ENCODE measurements at regions not wholly inside any gene's neighbourhood (a gene's known extent, or its start where the extent isn't known, plus 50 kb on each side); places are given as distances from the start of the nearest gene placed in this dataset.

DNA sequence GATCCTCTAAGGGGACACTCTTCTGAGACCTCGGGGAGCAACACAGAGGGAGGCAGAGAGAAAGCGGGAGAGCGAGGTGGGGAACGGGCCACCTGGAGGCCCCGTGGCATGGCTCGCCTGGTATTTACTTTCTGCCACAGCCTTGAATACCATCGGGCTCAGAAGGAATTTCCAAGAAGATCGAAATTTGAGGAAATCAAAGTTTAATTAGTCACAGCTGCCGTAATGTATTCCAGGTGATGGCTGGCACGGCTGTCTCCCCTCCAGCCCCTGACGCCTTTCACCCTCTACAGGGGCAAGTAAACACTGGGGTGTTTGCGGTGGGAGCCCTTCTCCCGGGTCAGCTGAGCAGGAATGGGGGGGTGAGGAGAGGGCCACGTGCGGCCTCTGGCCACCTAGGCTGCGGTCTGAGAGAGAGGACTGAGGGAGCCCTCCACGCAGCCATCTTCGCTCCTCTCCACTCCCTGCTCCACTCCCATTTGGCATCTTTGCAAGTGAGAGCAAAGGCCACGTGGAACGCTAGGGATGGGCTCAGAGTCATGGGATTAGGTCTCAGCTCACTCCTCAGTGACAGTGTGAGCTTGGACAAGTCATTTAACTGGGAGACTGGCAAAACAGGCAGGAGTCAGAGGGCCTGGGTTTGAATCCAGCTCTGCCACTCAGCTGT lies 125.2 kb downstream of the SYF2 start:
- Histone ChIP-seq H3K27ac (no peak overlapping the region), H3K27me3 (no peaks in the 10 kb centered on the region), H3K4me1 (no peaks in the 10 kb centered on the region), H3K9me3 (peaks cover 0 to 3% (median 0%) of the 10 kb centered on the region in 4 donors), H3K36me3 (no peaks in the 10 kb centered on the region), H3K4me3 (no peak overlapping the region)
- 58% methylated on average over 13 of the region's 20 CpGs for WGBS (ENCODE audit: insufficient coverage, low coverage, low lambda C conversion rate, missing lambda C conversion rate)
- no peak for TF ChIP-seq POLR2A (IDR thresholded peaks at IDR 0.05)
- DNase-seq (no peak), ATAC-seq (no peak)
- intact Hi-C loops (cut with DNase I), result no loop called here

DNA sequence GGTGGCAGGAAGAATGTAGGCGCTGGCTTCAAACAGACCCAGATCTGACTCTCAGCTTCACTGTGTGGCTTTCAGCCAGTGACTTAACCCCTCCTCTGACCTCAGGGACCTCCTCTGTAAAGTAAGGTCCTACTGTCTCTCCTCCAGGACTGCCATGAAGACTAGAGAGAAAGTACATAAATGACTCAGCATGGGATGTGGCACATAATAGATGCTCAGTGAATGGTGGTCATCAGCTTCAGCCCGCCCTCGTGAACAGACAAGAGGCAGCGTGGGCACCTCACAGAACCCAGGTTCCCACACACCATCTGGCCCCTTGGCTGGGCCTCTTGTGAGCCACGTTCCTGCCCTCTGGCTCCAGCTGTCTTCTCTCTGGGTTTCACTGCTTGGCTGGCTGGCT lies 126.0 kb downstream of the SYF2 start:
- DNase-seq, result no peak
- ATAC-seq, result no peak
- Histone ChIP-seq H3K4me3 (no peak overlapping the region), H3K36me3 (no peaks in the 10 kb centered on the region), H3K27ac (no peak overlapping the region), H3K9me3 (peaks cover 0 to 3% (median 0%) of the 10 kb centered on the region in 4 donors), H3K27me3 (no peaks in the 10 kb centered on the region), H3K4me1 (no peaks in the 10 kb centered on the region)
- 100% methylated on average over 1 of the region's 5 CpGs for WGBS (ENCODE audit: insufficient coverage, low coverage, low lambda C conversion rate, missing lambda C conversion rate)
- TF ChIP-seq, protein P1, sequence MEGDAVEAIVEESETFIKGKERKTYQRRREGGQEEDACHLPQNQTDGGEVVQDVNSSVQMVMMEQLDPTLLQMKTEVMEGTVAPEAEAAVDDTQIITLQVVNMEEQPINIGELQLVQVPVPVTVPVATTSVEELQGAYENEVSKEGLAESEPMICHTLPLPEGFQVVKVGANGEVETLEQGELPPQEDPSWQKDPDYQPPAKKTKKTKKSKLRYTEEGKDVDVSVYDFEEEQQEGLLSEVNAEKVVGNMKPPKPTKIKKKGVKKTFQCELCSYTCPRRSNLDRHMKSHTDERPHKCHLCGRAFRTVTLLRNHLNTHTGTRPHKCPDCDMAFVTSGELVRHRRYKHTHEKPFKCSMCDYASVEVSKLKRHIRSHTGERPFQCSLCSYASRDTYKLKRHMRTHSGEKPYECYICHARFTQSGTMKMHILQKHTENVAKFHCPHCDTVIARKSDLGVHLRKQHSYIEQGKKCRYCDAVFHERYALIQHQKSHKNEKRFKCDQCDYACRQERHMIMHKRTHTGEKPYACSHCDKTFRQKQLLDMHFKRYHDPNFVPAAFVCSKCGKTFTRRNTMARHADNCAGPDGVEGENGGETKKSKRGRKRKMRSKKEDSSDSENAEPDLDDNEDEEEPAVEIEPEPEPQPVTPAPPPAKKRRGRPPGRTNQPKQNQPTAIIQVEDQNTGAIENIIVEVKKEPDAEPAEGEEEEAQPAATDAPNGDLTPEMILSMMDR (IDR thresholded peaks at IDR 0.05), result no peak
- no peak for TF ChIP-seq POLR2A (IDR thresholded peaks at IDR 0.05)
- intact Hi-C loops (cut with DNase I), result no loop called here

DNA sequence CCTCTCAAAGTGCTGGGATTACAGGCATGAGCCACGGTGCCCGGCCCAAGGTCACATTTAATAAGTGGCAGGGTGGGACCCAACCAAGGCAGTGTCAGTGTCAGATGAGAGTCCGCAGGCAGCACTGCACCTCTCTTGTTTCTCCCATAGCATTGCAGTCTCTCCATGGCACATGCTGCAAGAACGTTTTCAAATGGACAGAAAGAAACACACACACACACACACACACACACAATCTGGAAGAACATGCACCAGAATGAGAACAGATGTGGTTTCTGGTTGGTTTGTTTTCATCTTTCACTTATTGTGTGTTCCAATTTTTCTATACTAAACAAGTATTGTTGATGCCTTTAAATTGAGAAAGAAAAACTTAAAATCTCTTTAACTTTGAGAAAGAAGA lies 126.5 kb downstream of the SYF2 start:
- Histone ChIP-seq H3K9me3 (peaks cover 0 to 3% (median 0%) of the 10 kb centered on the region in 4 donors), H3K36me3 (no peaks in the 10 kb centered on the region), H3K4me3 (no peak overlapping the region), H3K4me1 (no peaks in the 10 kb centered on the region), H3K27me3 (no peaks in the 10 kb centered on the region), H3K27ac (no peak overlapping the region)
- DNase-seq, result no peak
- no peak for TF ChIP-seq POLR2A (IDR thresholded peaks at IDR 0.05)
- TF ChIP-seq, protein P1 (IDR thresholded peaks at IDR 0.05), result no peak
- 40% methylated on average over 3 of the region's 4 CpGs for WGBS (ENCODE audit: insufficient coverage, low coverage, low lambda C conversion rate, missing lambda C conversion rate)
- ATAC-seq, result no peak
- intact Hi-C loops (cut with DNase I), result no loop called here

DNA sequence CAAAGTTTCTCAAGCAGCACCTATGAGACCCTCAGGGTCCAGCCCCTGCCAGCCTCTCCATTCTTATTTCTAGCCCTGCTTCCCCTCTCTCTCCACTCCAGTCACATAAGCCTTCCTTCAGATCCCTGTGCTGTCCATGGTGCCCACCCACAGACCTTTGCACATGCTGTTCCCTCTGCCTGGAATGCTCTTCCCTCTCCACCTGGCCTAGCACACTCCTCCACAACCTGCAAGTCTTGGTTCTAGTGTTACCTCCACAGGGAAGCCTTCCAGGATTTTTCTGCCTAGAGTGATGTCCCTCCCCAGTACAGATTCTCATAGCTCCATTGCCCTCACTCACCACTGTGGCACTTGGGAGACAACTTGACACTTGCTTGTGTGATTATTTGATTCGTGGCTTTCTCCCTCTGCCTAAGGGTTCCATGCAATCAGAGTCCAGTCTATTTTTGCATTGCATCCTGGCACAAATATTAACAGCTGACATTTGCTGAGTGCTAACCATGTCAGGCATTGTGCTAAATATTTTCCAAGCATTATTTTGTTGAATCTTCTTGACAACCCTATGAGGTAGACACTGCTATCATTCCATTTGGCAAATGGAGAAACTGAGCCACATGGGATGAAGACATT lies 127.3 kb downstream of the SYF2 start:
- Histone ChIP-seq H3K4me3 (no peak overlapping the region), H3K27ac (no peak overlapping the region), H3K27me3 (no peaks in the 10 kb centered on the region), H3K4me1 (no peaks in the 10 kb centered on the region), H3K36me3 (no peaks in the 10 kb centered on the region), H3K9me3 (peaks cover 0 to 3% (median 0%) of the 10 kb centered on the region in 4 donors)
- no peak for DNase-seq
- ATAC-seq, result no peak
- intact Hi-C loops (cut with DNase I), result loop anchor here in 1 of 2 donors (5.0 kb wide), 1 partner anchor 173 kb away; the partner anchor contains the start of gene RUNX3
- 36% methylated on average over 1 of the region's 1 CpG for WGBS (ENCODE audit: insufficient coverage, low coverage, low lambda C conversion rate, missing lambda C conversion rate)
- no peak for TF ChIP-seq POLR2A (IDR thresholded peaks at IDR 0.05)
- TF ChIP-seq, protein P1 (IDR thresholded peaks at IDR 0.05), result no peak

DNA sequence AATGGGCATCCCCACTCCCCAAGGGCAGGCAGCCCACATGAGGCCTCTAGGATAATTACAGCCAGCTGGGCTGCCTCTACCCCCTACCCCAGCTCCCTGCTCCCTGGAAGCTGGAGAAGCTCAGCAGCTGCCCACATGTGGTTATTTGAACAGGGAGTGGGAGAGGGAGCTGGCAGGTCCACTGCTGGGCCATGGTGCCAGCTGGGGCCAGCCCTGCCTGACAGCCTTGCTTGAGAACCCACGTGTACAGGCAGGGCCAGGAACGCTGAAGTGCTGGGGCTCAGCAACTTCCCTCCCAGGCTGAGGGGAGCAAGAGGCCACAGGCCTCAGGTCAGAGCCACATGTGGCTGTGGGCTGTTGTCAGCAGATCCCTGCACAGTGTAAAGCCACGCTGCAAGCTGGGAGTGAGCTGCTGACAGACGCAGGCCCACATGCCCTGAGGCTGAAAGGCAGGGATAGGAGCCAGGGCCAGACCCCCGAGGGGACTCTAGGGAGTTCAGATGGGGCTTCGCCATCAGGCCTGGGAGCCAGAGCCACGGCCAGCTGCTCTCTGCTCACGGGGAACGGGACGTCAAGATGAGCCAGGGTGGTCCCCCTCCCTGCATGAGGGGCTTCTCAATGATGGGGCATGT lies 129.0 kb downstream of the SYF2 start:
- no peaks in the 10 kb centered on the region for H3K9me3 ChIP-seq
- H3K4me1 ChIP-seq, result no peaks in the 10 kb centered on the region
- ATAC-seq (no peak), DNase-seq (no peak)
- no peaks in the 10 kb centered on the region for H3K27me3 ChIP-seq
- H3K36me3 ChIP-seq, result no peaks in the 10 kb centered on the region
- H3K4me3 ChIP-seq, result no peak overlapping the region
- intact Hi-C loops (cut with DNase I), result loop anchor here in 1 of 2 donors (5.0 kb wide), 1 partner anchor 171 kb away; the partner anchor contains the start of gene RUNX3
- no peak overlapping the region for H3K27ac ChIP-seq
- no CpG with 5 or more reads among the region's 10 CpGs for WGBS (ENCODE audit: insufficient coverage, low coverage, low lambda C conversion rate, missing lambda C conversion rate)
- TF ChIP-seq POLR2A (IDR thresholded peaks at IDR 0.05), result no peak
- TF ChIP-seq, protein P1 (IDR thresholded peaks at IDR 0.05), result no peak
